ENCODE measurements at regions not wholly inside any gene's neighbourhood (a gene's known extent, or its start where the extent isn't known, plus 50 kb on each side); places are given as distances from the start of the nearest gene placed in this dataset.
"Not testable (repeated sequence)": the region's sequence is repeated elsewhere in the genome, so short reads cannot be mapped to it uniquely, and the experiment has no call there.

DNA sequence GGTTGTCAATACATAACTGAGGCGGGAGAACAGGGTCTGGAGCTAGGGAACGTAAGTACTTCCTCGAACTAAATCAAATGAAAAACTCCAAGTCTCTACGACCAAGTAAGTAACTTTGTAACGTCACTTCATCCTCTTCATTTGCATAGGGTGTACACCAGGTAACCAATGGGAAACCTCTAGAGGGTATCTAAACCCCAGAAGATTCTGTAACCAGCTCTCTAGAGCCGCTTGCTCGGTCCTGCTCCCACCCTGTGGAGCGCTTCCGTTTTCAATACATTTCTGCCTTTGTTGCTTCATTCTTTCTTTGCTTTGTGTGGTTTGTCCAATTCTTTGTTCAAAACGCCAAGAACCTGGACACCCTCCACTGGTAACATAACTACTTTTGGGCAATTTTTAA is 133.5 kb upstream of the TMEM170B start:
- no peak for ATAC-seq

DNA sequence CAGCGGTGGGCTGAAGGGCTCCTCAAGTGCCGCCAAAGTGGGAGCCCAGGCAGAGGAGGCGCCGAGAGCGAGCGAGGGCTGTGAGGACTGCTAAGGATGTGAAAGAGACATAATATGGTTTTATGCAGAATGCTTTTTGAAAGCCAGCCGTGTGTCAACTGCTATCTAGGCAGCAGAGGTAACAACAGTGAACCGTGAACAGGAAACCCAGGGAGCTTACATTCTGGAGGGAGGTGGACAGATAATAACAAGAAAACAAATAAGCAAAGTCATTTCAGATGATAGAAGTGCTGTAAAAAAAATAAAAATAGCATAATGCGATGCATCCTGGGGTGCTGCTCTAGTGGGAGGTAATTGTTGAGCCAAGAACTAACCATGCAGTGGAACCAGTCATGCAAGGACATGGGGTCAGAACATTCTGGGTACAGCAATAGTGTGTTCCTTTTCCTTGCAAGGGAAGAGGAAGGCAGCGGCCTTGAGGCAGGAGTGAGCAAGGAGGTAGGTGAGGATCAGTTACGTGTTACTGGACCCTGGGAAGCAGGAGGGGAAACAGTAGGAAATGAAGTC is 134.4 kb upstream of the TMEM170B start:
- no peak for ATAC-seq

DNA sequence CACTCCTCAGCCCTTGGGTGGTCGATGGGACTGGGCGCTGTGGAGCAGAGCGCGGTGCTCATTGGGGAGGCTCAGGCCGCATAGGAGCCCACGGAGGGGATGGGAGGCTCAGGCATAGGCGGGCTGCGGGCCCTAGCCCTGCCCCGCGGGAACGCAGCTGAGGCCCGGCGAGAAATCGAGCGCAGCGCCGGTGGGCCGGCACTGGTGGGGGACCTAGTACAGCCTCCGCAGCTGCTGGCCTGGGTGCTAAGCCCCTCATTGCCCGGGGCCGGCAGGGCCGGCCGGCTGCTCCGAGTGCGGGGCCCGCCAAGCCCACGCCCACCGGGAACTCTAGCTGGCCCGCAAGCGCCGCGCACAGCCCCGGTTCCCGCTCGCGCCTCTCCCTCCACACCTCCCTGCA is 135.0 kb upstream of the TMEM170B start:
- ATAC-seq: not testable (repeated sequence)

DNA sequence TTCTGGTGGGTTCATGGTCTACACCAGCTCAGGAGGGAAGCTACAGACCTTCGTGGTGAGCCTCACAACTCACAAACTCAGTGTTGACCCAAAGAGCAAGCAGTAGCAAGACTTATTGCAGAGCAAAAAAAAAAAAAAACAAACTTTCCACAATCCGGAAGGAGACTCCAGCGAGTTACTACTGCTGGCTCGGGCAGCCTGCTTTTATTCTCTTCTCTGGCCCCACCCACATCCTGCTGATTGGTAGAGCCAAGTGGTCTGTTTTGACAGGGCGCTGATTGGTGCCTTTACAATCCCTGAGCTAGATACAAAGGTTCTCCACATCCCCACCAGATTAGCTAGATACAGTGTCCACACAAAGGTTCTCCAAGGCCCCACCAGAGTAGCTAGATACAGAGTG is 135.6 kb upstream of the TMEM170B start:
- not testable (repeated sequence) for ATAC-seq

DNA sequence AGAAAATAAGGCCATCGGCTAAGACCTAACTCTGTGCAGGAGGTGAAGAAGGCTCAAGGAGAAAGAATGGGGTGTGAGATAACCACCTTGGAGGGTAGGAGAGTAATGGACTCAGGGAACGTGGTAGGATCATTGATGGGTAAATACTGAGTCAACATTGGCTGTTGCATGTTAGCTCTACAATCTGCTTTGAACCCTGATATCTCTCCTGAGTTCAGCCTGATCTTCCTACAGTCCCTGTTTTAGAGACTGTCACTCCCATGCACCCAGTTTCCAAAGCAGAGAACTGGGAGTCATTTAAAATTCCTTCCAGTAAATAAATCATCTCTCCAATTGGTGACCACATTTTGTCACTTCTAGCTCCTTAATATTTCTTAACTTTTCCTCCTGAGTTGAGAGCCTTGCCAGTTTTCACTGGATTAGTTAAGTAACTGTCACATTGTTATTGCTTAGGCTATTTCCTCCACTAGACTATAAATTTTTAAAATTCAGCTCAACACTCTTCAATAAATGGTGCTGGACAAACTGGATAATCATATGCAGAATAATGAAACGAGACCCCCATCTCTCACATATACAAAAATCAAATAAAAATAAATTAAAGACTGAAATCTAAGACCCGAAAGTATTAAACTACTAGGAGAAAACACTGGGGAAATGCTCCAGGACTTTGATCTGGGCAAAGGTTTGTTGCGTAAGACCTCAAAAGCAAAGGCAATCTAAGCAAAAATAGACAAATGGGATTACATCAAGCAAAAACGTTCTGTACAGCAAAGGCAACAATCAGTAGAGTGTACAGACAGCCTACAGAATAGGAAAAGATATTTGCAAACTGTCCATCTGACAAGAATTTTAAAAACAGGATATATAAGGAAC is 138.9 kb upstream of the TMEM170B start:
- no peak for ATAC-seq

DNA sequence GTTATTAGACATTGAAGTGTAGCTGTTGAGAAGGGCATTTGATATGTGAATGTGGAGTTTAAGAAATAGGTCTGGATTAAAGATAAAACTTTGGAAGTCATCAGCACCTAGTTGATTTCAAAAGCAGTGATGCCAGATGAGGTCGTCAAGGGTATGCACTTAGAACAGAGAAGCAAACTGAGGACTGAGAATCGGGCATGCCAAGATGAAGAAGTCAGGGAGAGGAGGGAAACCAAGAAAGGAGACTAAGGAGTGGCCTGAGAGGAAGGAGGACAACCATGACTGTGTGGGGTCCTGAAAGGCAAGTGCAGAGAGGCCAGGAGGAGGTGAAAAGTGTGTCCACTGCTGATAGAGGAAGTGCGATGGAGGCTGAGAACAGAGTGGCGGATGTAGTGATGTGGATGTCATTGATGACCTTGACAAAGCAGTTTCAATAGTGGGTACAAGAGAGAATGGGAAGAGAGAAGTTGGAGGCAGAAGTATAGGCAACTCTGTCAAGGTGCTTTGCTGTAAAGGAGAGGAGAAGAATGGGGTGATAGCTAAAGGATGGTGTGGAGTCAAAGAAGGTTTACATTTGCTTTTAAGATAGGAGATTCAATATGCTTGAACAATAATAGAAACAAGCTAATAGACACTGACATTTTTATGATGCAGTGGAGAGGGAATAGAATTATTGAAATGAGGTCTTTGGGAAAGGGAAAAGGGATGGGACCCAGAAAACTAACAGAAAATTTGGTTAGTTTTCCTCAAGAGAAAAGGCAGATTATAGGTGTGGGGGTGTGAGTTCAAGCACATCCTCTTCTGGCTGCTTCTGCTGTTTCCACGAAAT is 139.7 kb upstream of the TMEM170B start:
- ATAC-seq: no peak

DNA sequence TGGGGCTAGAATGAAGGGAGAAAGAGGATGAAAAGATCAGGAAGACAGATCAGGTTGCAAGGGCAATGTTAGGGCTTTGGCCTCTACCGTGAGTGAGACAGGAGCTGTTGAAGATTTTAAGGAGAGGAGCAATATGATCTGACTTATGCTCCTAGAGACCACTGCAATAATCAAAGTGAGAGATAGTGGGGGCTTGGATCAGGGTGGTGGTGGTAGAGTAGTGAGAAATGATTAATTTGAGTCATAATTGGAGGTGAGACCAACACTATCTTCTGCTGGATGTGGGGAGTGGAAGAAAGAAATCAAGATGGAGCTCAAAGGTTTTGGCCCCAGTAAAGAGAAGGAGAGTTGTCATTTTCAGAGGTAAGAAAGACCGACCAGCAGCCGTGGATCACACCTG is 140.7 kb upstream of the TMEM170B start:
- ATAC-seq: no peak

DNA sequence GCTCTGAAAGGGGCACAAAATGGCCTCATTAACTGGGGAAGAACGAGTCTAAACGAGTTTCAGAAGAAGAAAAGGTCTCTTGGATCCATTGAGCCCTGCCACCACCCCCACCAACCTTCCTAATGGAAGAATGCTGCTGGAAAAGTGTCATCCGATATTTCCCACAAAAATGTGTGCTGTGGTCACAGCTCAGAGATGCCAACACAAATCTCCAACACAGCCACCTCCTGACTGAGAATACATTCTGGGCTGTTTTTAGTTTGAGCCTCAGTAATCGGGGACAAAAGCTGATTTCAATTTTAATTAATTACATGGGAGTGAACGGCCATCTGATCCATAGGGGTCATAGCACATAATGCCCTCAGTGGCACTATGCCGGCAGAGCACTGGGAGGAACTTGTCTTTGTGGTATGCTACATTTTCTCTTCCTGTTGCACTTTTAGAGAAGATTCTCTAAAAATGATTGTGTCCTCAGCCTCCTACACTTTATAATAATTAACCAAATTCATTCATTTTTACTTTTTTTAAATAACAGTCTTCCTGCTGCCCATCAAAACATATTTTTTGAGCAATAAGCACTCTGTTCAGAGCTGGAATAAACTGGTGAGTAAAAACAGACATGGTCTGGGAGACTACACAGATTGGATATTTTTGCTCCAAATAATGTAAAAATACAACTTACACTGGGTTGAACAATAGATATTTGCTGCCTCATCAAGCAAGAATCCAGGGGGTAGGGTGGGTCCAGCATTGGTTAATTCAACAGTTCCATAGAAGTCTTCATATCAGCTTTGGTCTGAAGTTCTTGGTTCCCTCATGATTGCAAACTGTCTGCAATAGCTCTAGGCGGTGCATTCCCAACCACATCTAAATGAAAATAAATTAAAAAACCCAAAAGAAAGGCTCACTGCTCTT is 143.6 kb upstream of the TMEM170B start:
- no peak for ATAC-seq

DNA sequence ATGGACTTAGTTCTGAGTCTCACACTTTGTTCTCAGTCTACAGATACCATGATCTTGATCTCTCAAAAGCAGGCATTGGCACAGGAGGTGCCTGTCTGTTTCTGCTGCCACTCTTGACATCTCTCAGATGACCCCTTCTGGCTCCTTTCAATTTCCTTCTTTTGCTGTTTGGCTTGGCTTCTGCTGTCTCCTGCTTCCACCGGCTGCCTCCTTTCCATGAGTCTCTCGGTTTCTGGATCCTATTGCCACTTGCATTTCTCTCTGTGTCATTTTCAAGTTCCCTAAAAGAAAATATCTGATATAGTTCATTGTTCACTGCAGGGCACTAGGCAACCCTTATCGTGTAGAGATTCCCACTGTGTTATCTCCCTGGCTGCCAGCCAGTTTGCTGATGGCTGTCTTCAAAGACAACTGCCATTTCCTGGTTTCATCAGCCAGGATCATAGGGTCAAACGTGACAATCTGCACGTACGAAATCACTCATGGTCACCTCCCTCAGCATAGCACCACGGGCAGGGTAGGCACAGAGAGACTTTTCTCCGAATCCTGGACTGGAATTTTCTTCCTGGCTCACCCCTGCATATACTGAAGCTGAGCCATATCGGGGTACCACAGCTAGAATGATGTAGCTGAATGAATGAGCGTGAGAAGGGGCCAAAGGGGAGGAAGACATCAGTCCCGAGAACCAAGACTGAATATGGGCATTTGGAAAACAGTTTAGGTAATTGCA is 144.6 kb upstream of the TMEM170B start:
- no peak for ATAC-seq

DNA sequence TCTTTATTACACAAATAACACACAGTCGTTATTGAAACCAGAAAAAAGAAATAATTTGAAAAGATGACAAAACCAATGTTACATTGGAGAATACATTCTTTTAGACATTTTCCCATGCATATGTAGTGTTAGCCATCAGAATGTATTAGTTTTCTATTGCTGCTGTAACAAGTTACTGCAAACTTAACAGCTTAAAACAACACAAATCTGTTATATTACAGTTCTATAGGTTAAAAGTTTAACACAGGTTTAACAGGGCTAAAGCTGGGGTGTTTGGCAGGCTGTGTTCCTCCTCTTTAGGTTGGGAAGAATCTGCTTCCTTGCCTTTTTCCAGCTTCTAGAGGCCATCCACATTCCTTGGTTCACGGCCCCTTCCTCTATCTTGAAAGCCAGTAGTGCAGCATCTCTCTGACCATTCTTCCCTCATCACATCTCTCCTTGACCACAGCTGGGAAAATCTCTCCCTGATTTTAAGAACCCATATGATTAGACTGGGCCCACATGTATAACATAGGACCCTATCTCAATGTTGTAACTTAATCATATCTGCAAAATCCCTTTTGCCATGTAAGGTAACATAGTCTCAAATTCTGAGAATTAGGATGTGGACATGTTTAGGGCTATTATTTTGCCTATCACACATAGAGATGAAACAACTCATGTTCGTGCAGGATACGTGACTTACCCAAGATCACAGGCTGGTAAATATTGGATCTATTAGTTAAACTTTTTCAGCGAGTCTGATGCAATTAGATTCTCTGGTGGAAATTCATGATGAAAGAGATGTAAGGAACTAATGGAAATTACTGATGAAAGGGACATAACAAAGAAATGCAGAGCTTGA is 145.4 kb upstream of the TMEM170B start:
- no peak for ATAC-seq

DNA sequence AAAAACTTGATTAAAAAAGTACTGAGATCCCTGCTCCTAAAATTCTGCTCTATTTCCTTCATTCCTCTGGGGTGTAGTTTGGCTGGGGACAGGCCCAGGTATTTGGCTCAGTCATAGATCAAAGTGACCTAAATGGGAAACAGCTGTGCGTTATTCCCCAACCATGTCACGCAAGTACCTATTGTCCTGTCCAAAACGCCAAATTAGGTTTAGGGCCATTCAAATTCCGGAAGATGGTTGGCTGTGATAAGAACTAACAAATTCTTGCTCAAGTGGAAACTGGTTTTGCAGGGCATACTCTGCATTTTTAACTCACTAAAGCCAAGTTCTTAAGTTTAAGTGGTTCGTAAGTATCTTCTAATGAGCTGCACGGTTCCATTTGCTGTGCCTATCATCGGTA is 147.6 kb upstream of the TMEM170B start:
- ATAC-seq: peak; percentile 64

DNA sequence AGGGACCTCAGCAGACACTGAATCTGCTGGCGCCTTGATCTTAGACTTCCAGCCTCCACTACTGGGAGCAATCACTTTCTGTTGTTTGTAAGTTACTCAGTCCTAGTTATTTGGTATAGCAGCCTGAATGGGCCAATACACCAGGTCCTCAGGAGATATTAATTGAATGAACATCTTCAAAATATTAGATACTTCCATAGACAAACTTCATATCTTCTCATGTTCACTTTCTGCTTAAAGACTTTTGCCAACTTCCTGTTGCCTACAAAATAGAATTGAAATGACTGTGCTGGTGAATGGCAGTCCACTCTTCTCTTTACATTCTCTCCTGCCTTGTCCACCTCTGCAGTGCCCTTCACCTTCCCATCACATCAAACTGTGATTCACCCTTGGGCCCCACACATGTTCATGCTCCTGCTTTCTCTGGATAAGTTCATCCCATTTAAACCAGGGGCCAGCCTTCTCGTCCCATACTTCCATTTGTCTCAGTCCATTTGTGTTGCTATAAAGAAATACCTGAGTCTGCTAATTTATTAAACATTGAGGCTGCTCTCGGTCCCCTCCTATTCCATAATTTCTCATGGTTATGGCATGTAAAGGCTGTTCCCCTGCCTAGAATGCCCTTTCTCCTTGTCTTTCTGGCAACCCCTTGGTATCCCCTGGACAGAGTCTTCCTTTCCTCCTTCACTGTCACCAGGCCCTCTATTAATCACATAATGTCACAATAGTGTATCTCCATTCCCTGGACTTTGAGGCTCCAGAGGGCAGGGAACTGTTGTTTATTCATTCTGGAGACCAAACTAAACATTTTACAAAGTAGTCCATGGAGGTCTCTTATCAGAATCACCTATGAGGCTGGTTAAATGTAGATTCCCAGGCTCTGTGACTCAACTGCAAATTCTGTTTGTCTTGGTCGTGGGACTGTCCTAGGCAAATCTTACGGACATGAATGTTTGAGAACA is 148.3 kb upstream of the TMEM170B start:
- ATAC-seq: no peak

DNA sequence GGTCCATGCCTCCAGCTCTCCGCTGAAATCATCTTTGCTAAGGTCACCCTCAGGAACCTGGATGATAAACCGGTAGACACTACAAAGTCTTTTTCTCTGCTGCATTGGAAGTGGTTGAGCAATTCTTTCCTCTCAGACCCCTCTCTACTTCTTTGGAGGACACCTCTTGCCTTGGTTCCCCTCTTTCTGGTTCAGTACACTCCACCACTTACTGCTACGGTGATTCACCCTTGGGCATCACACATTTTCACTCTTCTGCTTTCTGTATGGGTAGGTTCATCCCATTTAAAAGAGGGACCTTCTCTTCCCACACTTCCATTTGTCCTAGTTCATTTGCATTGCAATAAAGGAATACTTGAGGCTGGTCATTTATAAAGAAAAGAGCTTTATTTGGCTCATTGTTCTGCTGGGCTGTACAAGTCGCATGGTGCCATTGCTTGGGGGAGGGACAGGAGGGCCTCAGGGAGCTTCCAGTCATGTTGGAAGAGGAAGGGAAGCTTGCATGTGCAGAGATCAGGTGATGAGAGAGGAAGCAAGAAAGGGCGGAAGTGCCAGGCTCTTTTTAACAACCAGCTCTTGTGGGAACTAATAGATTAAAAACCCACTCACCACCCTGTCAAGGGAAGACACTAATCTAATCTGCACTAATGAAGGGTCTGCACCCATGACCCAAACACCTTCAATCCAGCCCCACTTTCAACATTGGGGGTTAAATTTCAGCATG is 149.7 kb upstream of the TMEM170B start:
- no peak for ATAC-seq

DNA sequence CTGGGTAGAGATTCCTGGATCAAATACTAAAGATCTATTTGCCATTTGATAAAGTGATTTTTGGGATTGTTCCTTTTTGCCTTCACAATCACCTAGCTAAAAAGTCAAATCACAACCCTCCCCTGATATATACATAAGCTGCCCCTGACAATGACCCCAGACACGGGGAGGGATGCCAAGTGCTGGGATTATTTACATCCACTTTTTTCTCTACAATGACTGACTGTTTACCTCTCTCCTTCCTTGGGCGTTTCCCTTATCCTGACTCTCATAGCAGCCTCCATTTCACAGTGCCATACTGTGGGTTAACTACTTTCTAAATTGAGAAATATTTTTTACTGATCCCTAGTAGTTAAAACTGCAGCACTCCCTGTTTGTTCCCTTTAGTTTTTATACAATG is 150.8 kb upstream of the TMEM170B start:
- ATAC-seq: no peak

DNA sequence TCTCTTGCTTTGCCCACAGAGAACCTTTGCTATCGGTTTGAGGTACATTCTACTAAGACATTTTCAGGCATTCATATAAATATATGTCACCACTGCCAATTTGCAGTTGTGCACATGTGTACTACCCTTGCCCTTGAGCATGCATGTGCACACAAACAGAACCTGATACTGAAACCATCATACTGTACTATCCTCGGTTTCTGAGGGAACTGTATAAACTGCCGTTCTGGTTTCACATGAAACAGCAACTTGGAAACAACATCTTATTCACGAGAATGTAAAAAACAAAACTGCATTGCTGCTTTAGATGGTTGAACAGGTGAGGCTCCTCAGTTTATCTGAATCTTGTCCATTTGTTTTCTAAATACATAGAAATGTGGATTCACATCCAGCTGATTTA is 151.2 kb upstream of the TMEM170B start:
- no peak for ATAC-seq

DNA sequence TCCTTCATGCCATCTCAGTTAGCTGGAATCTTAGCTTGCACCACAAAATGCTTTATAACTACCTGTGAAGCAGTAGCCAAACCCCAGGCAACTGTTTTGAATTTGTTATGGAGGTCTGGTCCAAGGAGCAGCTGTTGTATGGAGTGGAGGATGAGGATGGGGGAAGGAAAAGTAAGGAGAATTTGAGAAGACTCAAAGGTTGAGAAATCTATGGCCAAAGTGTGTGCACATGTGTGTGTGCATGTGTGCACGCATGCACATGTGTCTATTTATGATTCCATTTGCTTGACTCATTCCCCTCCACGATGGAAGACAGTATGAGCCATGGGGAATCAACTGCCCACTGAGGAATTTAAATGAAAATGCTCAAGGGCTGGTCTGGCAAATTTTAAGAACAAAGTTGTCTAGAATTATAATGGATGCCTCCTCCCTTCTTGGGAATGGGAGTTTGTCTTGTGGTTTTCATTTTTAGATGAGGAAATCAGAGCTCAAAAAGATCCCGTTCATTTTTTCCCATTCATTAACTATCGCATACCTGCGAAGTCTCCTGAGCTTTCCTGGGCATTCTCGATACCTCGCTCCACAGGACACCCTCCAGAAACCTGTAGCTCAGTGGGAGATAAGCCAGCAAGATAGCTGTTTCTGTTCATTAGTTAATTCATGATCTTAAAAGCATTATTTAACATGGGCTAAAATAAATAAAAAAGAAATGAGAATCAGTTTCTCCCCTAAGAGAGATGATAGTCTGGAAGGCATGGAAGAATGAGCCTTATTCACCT is 152.3 kb upstream of the NEDD9 start:
- no peak for ATAC-seq

DNA sequence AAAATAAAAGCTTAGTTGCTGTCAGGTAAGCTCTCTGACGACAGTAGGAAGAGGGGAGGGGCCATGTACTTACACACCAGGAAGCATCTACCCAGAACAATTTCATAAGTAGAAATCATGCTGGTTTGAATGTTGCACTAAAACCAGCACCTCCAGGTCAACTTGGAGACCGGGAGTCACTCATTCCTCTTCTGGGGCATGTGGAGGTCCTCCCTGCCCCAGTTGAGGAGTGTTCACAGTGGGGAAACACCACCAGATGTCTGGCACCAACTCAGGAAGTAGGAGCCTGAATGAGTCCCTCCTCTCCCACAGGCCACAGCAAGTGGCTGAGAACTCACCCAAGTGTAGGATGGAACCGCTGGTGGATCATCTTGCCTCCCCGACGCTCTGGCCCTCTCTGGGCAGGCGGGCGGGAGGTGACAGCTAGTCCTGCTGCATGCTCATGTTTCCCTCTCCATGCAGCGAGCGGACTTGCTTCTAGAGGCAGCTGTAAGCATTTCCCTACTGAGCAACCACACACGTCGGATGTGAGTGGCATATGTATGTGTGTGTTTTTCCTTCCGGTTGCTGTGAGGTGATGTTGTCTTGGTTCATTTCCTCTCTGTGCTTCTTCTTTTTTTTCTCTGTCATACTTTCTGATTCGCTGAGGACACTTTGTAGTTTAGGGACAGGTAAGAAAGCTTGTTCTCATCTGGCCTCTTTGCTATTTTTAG is 149.5 kb upstream of the NEDD9 start:
- peak; percentile 76 for ATAC-seq
